Liver (tissue), 8 donors: ENCODE measurements at regions not wholly inside any gene's neighbourhood (a gene's known extent, or its start where the extent isn't known, plus 50 kb on each side); places are given as distances from the start of the nearest gene placed in this dataset.

ENCODE experiments used
- DNase-seq: peaks from one replicate; pipeline ENCODE4 v3.0.0-alpha.2; 2017; ENCODE audit warnings: low spot score
- H3K27ac ChIP-seq, 2 donors: one replicate each; pipeline ENCODE4 v1.7.0; 2013; ENCODE audit warnings: inconsistent platforms in 2 of 2, low read length in 2 of 2, control low read depth in 1 of 2, low read depth in 1 of 2, mild to moderate bottlenecking in 1 of 2
- H3K27me3 ChIP-seq, 4 donors: one replicate each; pipeline versions ENCODE4 v1.6.1 to v1.7.0; 2013; ENCODE audit warnings: low read length in 3 of 4, inconsistent platforms in 1 of 4, mild to moderate bottlenecking in 1 of 4, moderate library complexity in 1 of 4; ENCODE audit not compliant: control insufficient read depth in 4 of 4, insufficient read depth in 4 of 4
- H3K36me3 ChIP-seq, 4 donors: one replicate each; pipeline versions ENCODE4 v1.6.1 to v1.7.0; 2013; ENCODE audit warnings: low read length in 3 of 4, mild to moderate bottlenecking in 3 of 4, low read depth in 1 of 4, moderate library complexity in 1 of 4; ENCODE audit not compliant: control insufficient read depth in 4 of 4, insufficient read depth in 3 of 4
- H3K4me1 ChIP-seq, 4 donors: one replicate each; pipeline versions ENCODE4 v1.6.1 to v1.7.0; 2013; ENCODE audit warnings: low read length in 3 of 4, mild to moderate bottlenecking in 3 of 4, moderate library complexity in 1 of 4; ENCODE audit not compliant: control insufficient read depth in 4 of 4, insufficient read depth in 4 of 4
- H3K4me3 ChIP-seq, 3 donors: one replicate each; pipeline versions ENCODE4 v1.6.1 to v1.7.0; 2013; ENCODE audit warnings: low read length in 3 of 3, control low read depth in 1 of 3, low read depth in 1 of 3, mild to moderate bottlenecking in 1 of 3
- H3K9ac ChIP-seq, 2 donors: one replicate each; pipeline ENCODE4 v1.7.0; 2013; ENCODE audit warnings: low read length in 2 of 2, mild to moderate bottlenecking in 2 of 2, moderate library complexity in 2 of 2, control low read depth in 1 of 2, low read depth in 1 of 2
- H3K9me3 ChIP-seq, 4 donors: one replicate each; pipeline versions ENCODE4 v1.6.1 to v1.7.0; 2013; ENCODE audit warnings: low read length in 3 of 4; ENCODE audit not compliant: control insufficient read depth in 4 of 4
- CTCF ChIP-seq: fragments of 150-350 bp; IDR thresholded peaks from 2 replicates; pipeline ENCODE4 v1.5.1; 2017; ENCODE audit warnings: improper control_type of control experiment, low read depth, low read length; ENCODE audit not compliant: missing input control
- EGR1 ChIP-seq, 2 donors: IDR thresholded peaks; 2 replicates each; pipeline ENCODE4 v1.6.1; 2016 to 2018; ENCODE audit warnings: antibody characterized with exemption in 2 of 2, low read depth in 2 of 2
- FOXA1 ChIP-seq: IDR thresholded peaks from 2 replicates; pipeline ENCODE4 v1.6.1; 2016; ENCODE audit warnings: antibody characterized with exemption
- GABPA ChIP-seq, 2 donors: IDR thresholded peaks in 1 of 2; conservative IDR thresholded peaks in 1 of 2; 2 replicates each; pipeline ENCODE4 v1.6.1; 2016; ENCODE audit warnings: antibody characterized with exemption in 2 of 2, mild to moderate bottlenecking in 1 of 2, moderate library complexity in 1 of 2
- HNF4G ChIP-seq: IDR thresholded peaks from 2 replicates; pipeline ENCODE4 v1.6.1; 2016; ENCODE audit warnings: antibody characterized with exemption
- JUND ChIP-seq, 2 donors: IDR thresholded peaks; 2 replicates each; pipeline ENCODE4 v1.6.1; 2016; ENCODE audit warnings: antibody characterized with exemption in 2 of 2
- MAX ChIP-seq: IDR thresholded peaks from 2 replicates; pipeline ENCODE4 v1.6.1; 2016; ENCODE audit warnings: antibody characterized with exemption
- RAD21 ChIP-seq, 2 donors: IDR thresholded peaks; 2 replicates each; pipeline ENCODE4 v1.6.1; 2016; ENCODE audit warnings: antibody characterized with exemption in 2 of 2, mild to moderate bottlenecking in 2 of 2
- RXRA ChIP-seq, 2 donors: IDR thresholded peaks; 2 replicates each; pipeline ENCODE4 v1.6.1; 2017 to 2018; ENCODE audit warnings: antibody characterized with exemption in 2 of 2, mild to moderate bottlenecking in 1 of 2
- SP1 ChIP-seq: IDR thresholded peaks from 2 replicates; pipeline ENCODE4 v1.6.1; 2018; ENCODE audit warnings: antibody characterized with exemption, mild to moderate bottlenecking
- TAF1 ChIP-seq: conservative IDR thresholded peaks from 2 replicates; pipeline ENCODE4 v1.6.1; 2016; ENCODE audit warnings: antibody characterized with exemption, mild to moderate bottlenecking
- YY1 ChIP-seq: IDR thresholded peaks from 2 replicates; pipeline ENCODE4 v1.6.1; 2016; ENCODE audit warnings: antibody characterized with exemption, mild to moderate bottlenecking
- ZBTB33 ChIP-seq: IDR thresholded peaks from 2 replicates; pipeline ENCODE4 v1.6.1; 2016; ENCODE audit warnings: antibody characterized with exemption
- WGBS: extraction: QIAGEN DNeasy Blood & Tissue Kit; methylation state at CpG from one replicate; pipeline ENCODE4 v1.1.7; 2013; 5-methylcytosine and 5-hydroxymethylcytosine counted together
- donor health status: healthy.
- donor health status: healthy.
- donor health status: healthy.
- donor health status: healthy.
- donor health status: healthy.

GRCh38 chr3:127450331-127450730 is 140.2 kb downstream of the TPRA1 start:
- Histone ChIP-seq H3K9ac (no peak overlapping the region), H3K27ac (no peak overlapping the region), H3K9me3 (no peaks in the 10 kb centered on the region), H3K4me1 (peaks cover 0 to 2% (median under 1%) of the 10 kb centered on the region in 4 donors), H3K36me3 (no peaks in the 10 kb centered on the region), H3K4me3 (no peak overlapping the region), H3K27me3 (peaks cover 0 to 3% (median 0%) of the 10 kb centered on the region in 4 donors)
- WGBS, result 83% methylated on average over 8 of the region's 8 CpGs
- DNase-seq, result no peak
- no peak for TF ChIP-seq CTCF
- no peak for TF ChIP-seq MAX
- TF ChIP-seq HNF4G, result no peak
- no peak for TF ChIP-seq YY1
- TF ChIP-seq JUND (IDR thresholded peaks at IDR 0.05), result no peak
- TF ChIP-seq SP1, result no peak
- TF ChIP-seq EGR1 (IDR thresholded peaks at IDR 0.05; ENCODE audit: low read depth in 2 of 2), result no peak
- no peak for TF ChIP-seq TAF1
- TF ChIP-seq ZBTB33, result no peak
- no peak for TF ChIP-seq GABPA (IDR thresholded peaks at IDR 0.05 in 1 of 2, conservative IDR thresholded peaks at IDR 0.05 in 1 of 2)
- TF ChIP-seq FOXA1, result no peak
- no peak for TF ChIP-seq RXRA (IDR thresholded peaks at IDR 0.05)
- no peak for TF ChIP-seq RAD21 (IDR thresholded peaks at IDR 0.05)

GRCh38 chr3:127449486-127450212 is 140.9 kb downstream of the TPRA1 start:
- Histone ChIP-seq H3K4me3 (no peak overlapping the region), H3K36me3 (no peaks in the 10 kb centered on the region), H3K9ac (no peak overlapping the region), H3K27me3 (peaks cover 0 to 3% (median 0%) of the 10 kb centered on the region in 4 donors), H3K4me1 (no peaks in the 10 kb centered on the region), H3K9me3 (no peaks in the 10 kb centered on the region), H3K27ac (no peak overlapping the region)
- DNase-seq, result no peak
- no peak for TF ChIP-seq MAX
- TF ChIP-seq GABPA (IDR thresholded peaks at IDR 0.05 in 1 of 2, conservative IDR thresholded peaks at IDR 0.05 in 1 of 2), result no peak
- no peak for TF ChIP-seq SP1
- no peak for TF ChIP-seq RXRA (IDR thresholded peaks at IDR 0.05)
- WGBS, result 59% methylated on average over 8 of the region's 8 CpGs

- Histone ChIP-seq H3K4me3 (no peak overlapping the region), H3K4me1 (no peaks in the 10 kb centered on the region), H3K27me3 (no peaks in the 10 kb centered on the region), H3K27ac (no peak overlapping the region), H3K9me3 (no peaks in the 10 kb centered on the region), H3K36me3 (no peaks in the 10 kb centered on the region), H3K9ac (no peak overlapping the region)
- WGBS, result 80% methylated on average over 3 of the region's 3 CpGs
- no peak for DNase-seq
- no peak for TF ChIP-seq ZBTB33
- TF ChIP-seq GABPA (IDR thresholded peaks at IDR 0.05 in 1 of 2, conservative IDR thresholded peaks at IDR 0.05 in 1 of 2), result no peak
- TF ChIP-seq CTCF, result no peak
- no peak for TF ChIP-seq EGR1 (IDR thresholded peaks at IDR 0.05; ENCODE audit: low read depth in 2 of 2)
These were observed 141.9 kb downstream of the TPRA1 start for GRCh38 chr3:127448671-127449070.
